ENCODE measurements at regions not wholly inside any gene's neighbourhood (a gene's known extent, or its start where the extent isn't known, plus 50 kb on each side); places are given as distances from the start of the nearest gene placed in this dataset.
A peak's percentile ranks its signal among the peaks of the same experiment; 100 is the strongest.

GRCh38 chr5:9922719-9923118, 292.6 kb upstream of the TAS2R1 start:
- H4K20me1 ChIP-seq (ENCODE audit: insufficient read depth) = no peaks in the 10 kb centered on the region
- H3K9ac ChIP-seq = no peak overlapping the region
- no peak overlapping the region for H2AFZ ChIP-seq (ENCODE audit: low read depth)
- TF ChIP-seq, protein P1, sequence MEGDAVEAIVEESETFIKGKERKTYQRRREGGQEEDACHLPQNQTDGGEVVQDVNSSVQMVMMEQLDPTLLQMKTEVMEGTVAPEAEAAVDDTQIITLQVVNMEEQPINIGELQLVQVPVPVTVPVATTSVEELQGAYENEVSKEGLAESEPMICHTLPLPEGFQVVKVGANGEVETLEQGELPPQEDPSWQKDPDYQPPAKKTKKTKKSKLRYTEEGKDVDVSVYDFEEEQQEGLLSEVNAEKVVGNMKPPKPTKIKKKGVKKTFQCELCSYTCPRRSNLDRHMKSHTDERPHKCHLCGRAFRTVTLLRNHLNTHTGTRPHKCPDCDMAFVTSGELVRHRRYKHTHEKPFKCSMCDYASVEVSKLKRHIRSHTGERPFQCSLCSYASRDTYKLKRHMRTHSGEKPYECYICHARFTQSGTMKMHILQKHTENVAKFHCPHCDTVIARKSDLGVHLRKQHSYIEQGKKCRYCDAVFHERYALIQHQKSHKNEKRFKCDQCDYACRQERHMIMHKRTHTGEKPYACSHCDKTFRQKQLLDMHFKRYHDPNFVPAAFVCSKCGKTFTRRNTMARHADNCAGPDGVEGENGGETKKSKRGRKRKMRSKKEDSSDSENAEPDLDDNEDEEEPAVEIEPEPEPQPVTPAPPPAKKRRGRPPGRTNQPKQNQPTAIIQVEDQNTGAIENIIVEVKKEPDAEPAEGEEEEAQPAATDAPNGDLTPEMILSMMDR (conservative IDR thresholded peaks at IDR 0.05; ENCODE audit: low read depth, low read length) = peak; percentile 81
- H3K79me2 ChIP-seq (ENCODE audit: insufficient read depth, low read depth) = no peaks in the 10 kb centered on the region
- no peak overlapping the region for H3K4me3 ChIP-seq (IDR thresholded peaks at IDR 0.05; ENCODE audit: insufficient read depth, low read depth, low read length)
- no peaks in the 10 kb centered on the region for H3K27me3 ChIP-seq (ENCODE audit: insufficient read depth, low read depth)
- H3K27ac ChIP-seq = no peak overlapping the region
- H3K4me1 ChIP-seq (ENCODE audit: low read depth, poor library complexity, severe bottlenecking) = peaks cover 37% of the 10 kb centered on the region
- H3K36me3 ChIP-seq (ENCODE audit: insufficient read depth) = no peaks in the 10 kb centered on the region
- H3K4me2 ChIP-seq = no peak overlapping the region

DNA sequence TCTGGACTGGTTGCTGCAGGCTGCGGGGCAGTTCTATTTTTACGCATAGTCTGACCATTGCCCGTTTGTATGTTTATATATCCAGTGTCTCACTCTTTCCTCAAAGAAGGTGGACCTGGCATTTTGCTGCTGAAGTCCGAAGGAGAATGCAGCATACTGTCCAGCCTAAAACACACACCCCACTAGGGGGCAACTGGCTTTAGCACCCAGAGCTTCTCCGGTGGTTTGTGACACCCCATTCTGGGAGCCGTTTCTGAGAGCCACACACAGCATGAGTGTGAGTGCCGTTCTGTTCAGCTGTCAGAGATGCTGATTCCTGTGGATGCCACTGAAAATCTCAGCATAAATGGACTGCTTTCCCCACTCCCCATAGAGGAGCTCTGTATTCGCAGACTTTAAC, 290.5 kb upstream of the TAS2R1 start:
- Histone ChIP-seq H3K27ac (no peak overlapping the region), H3K36me3 (ENCODE audit: insufficient read depth) (no peaks in the 10 kb centered on the region), H3K27me3 (ENCODE audit: insufficient read depth, low read depth) (no peaks in the 10 kb centered on the region), H3K4me1 (ENCODE audit: low read depth, poor library complexity, severe bottlenecking) (peaks cover 22% of the 10 kb centered on the region), H3K4me2 (no peak overlapping the region), H3K9ac (no peak overlapping the region), H4K20me1 (ENCODE audit: insufficient read depth) (no peaks in the 10 kb centered on the region), H3K4me3 (IDR thresholded peaks at IDR 0.05; ENCODE audit: insufficient read depth, low read depth, low read length) (no peak overlapping the region), H3K79me2 (ENCODE audit: insufficient read depth, low read depth) (no peaks in the 10 kb centered on the region), H2AFZ (ENCODE audit: low read depth) (no peak overlapping the region)
- TF ChIP-seq, protein P1 (conservative IDR thresholded peaks at IDR 0.05; ENCODE audit: low read depth, low read length) = no peak

GRCh38 chr5:9919306-9920030, 289.3 kb upstream of the TAS2R1 start:
- no peaks in the 10 kb centered on the region for H3K36me3 ChIP-seq (ENCODE audit: insufficient read depth)
- no peak overlapping the region for H2AFZ ChIP-seq (ENCODE audit: low read depth)
- no peaks in the 10 kb centered on the region for H3K27me3 ChIP-seq (ENCODE audit: insufficient read depth, low read depth)
- no peak overlapping the region for H3K4me2 ChIP-seq
- no peaks in the 10 kb centered on the region for H3K79me2 ChIP-seq (ENCODE audit: insufficient read depth, low read depth)
- H3K27ac ChIP-seq = no peak overlapping the region
- H3K9ac ChIP-seq = no peak overlapping the region
- no peaks in the 10 kb centered on the region for H4K20me1 ChIP-seq (ENCODE audit: insufficient read depth)
- H3K4me1 ChIP-seq (ENCODE audit: low read depth, poor library complexity, severe bottlenecking) = peaks cover 10% of the 10 kb centered on the region
- no peak overlapping the region for H3K4me3 ChIP-seq (IDR thresholded peaks at IDR 0.05; ENCODE audit: insufficient read depth, low read depth, low read length)
- TF ChIP-seq, protein P1 (conservative IDR thresholded peaks at IDR 0.05; ENCODE audit: low read depth, low read length) = no peak

- Histone ChIP-seq H3K27me3 (ENCODE audit: insufficient read depth, low read depth) (no peaks in the 10 kb centered on the region), H3K4me1 (ENCODE audit: low read depth, poor library complexity, severe bottlenecking) (no peaks in the 10 kb centered on the region), H2AFZ (ENCODE audit: low read depth) (no peak overlapping the region), H3K4me3 (IDR thresholded peaks at IDR 0.05; ENCODE audit: insufficient read depth, low read depth, low read length) (no peak overlapping the region), H3K9ac (no peak overlapping the region), H3K79me2 (ENCODE audit: insufficient read depth, low read depth) (no peaks in the 10 kb centered on the region), H3K4me2 (no peak overlapping the region), H3K36me3 (ENCODE audit: insufficient read depth) (no peaks in the 10 kb centered on the region), H4K20me1 (ENCODE audit: insufficient read depth) (no peaks in the 10 kb centered on the region), H3K27ac (no peak overlapping the region)
- TF ChIP-seq, protein P1 (conservative IDR thresholded peaks at IDR 0.05; ENCODE audit: low read depth, low read length) = no peak
Measured at GRCh38 chr5:9905661-9906060, 275.5 kb upstream of the TAS2R1 start.
